Fibroblast of lung (primary cell): ENCODE measurements at regions not wholly inside any gene's neighbourhood (a gene's known extent, or its start where the extent isn't known, plus 50 kb on each side); places are given as distances from the start of the nearest gene placed in this dataset.

Source experiments
- CTCF ChIP-seq, 2 donors: IDR thresholded peaks in 1 of 2; conservative IDR thresholded peaks in 1 of 2; 1 replicate in 1 of 2; 2 replicates in 1 of 2; pipeline ENCODE4 v1.5.1; 2011 to 2012; ENCODE audit warnings: low read length in 2 of 2, control low read depth in 1 of 2, inconsistent platforms in 1 of 2, low read depth in 1 of 2, mild to moderate bottlenecking in 1 of 2
- EZH2 ChIP-seq: IDR thresholded peaks from 2 replicates; pipeline ENCODE4 v1.5.1; 2012; ENCODE audit warnings: low read length, control low read depth, mild to moderate bottlenecking; ENCODE audit errors: missing control alignments

GRCh38 chrX:116628464-116628863 lies 165.7 kb upstream of the CT83 start:
- TF ChIP-seq CTCF (conservative IDR thresholded peaks at IDR 0.05 in 1 of 2, IDR thresholded peaks at IDR 0.05 in 1 of 2; ENCODE audit: low read depth in 1 of 2, low read length in 2 of 2): no peak
- no peak for TF ChIP-seq EZH2
